ENCODE measurements at regions not wholly inside any gene's neighbourhood (a gene's known extent, or its start where the extent isn't known, plus 50 kb on each side); places are given as distances from the start of the nearest gene placed in this dataset.

- TF ChIP-seq CTCF (conservative IDR thresholded peaks at IDR 0.05; ENCODE audit: low read depth in 2 of 2) (no peak), REST (IDR thresholded peaks at IDR 0.05; ENCODE audit: unreplicated experiment) (no peak), EZH2 (IDR thresholded peaks at IDR 0.05; ENCODE audit: low read depth, unreplicated experiment) (no peak), POLR2AphosphoS5 (IDR thresholded peaks at IDR 0.05; ENCODE audit: low read depth) (no peak), ETS1 (IDR thresholded peaks at IDR 0.05) (no peak), ZNF331 (CRISPR knock-in tag; IDR thresholded peaks at IDR 0.05; ENCODE audit: low read depth) (no peak), EZH2phosphoT487 (IDR thresholded peaks at IDR 0.05; ENCODE audit: unreplicated experiment) (no peak), CREB1 (CRISPR knock-in tag; IDR thresholded peaks at IDR 0.05; ENCODE audit: low read depth) (no peak), JUNB (IDR thresholded peaks at IDR 0.05; ENCODE audit: unreplicated experiment) (no peak), STAT1 (IDR thresholded peaks at IDR 0.05; ENCODE audit: unreplicated experiment) (no peak), ZNF114 (CRISPR knock-in tag; IDR thresholded peaks at IDR 0.05) (no peak)
Measured at GRCh38 chr15:66895794-66896453, 169.5 kb upstream of the SMAD3 start.

Measured in GM23338 (cell line).